ENCODE measurements at regions not wholly inside any gene's neighbourhood (a gene's known extent, or its start where the extent isn't known, plus 50 kb on each side); places are given as distances from the start of the nearest gene placed in this dataset.

DNA sequence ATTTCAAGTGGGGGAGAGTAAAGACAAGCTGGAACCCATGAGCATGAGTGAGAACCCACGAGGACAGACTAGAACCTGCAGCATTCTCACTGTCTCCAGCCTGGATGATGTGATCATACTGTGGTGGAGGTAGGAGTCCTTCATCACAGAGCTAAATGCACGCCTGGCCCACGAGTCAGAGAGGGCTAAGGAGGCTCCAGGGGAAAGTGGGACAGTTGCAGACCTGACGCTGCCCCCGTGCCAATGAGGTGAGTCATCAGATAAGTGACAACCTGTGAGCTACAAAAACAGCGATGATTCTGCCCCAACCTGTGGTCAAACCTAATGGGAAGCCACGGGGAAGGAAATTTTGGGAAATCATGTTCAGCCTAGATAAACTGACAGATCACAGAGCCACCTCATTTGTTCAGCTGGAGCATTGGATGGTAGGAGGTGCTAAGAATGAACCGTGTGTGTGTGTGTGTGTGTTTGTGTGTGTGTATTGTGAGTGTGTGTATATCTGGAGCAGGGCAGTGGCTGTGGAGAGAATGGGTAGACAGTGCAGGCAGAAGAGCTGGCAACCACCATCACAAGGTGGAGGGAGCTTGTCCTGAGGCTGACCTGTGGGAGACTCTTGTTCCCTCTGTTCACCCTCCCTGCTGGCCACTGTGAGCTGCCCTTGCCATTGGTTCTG lies 131.8 kb downstream of the UTP18 start (continued):
- TF ChIP-seq MIER1 (IDR thresholded peaks at IDR 0.05; ENCODE audit: low read depth), result no peak

GRCh38 chr17:51395621-51396020 lies 135.3 kb downstream of the UTP18 start:
- no peaks in the 10 kb centered on the region for H3K36me3 ChIP-seq (ENCODE audit: control insufficient read depth, insufficient read depth, low read length)
- H3K27me3 ChIP-seq (ENCODE audit: control insufficient read depth in 2 of 2, insufficient read depth in 2 of 2, low read length in 2 of 2), result peaks cover 4 to 27% of the 10 kb centered on the region in 2 experiments; a peak in 4 of 5 replicates
- TF ChIP-seq ZNF354B (CRISPR knock-in tag; IDR thresholded peaks at IDR 0.05), result no peak
- no peak for TF ChIP-seq CAMTA2 (CRISPR knock-in tag; conservative IDR thresholded peaks at IDR 0.05)
- TF ChIP-seq NCOA1 (IDR thresholded peaks at IDR 0.05; ENCODE audit: low read depth), result no peak
- no peak for TF ChIP-seq ZNF507 (tag; conservative IDR thresholded peaks at IDR 0.05)
- TF ChIP-seq PHF21A (IDR thresholded peaks at IDR 0.05; ENCODE audit: borderline replicate concordance, low read depth), result no peak
- no peak for TF ChIP-seq NUFIP1 (IDR thresholded peaks at IDR 0.05; ENCODE audit: partially characterized antibody)
- no peak for TF ChIP-seq BCOR (IDR thresholded peaks at IDR 0.05)
- TF ChIP-seq CTBP1 (IDR thresholded peaks at IDR 0.05; ENCODE audit: borderline replicate concordance), result no peak
- no peak for TF ChIP-seq KLF13 (tag; IDR thresholded peaks at IDR 0.05; ENCODE audit: borderline replicate concordance, low read depth)
- TF ChIP-seq, protein P1, sequence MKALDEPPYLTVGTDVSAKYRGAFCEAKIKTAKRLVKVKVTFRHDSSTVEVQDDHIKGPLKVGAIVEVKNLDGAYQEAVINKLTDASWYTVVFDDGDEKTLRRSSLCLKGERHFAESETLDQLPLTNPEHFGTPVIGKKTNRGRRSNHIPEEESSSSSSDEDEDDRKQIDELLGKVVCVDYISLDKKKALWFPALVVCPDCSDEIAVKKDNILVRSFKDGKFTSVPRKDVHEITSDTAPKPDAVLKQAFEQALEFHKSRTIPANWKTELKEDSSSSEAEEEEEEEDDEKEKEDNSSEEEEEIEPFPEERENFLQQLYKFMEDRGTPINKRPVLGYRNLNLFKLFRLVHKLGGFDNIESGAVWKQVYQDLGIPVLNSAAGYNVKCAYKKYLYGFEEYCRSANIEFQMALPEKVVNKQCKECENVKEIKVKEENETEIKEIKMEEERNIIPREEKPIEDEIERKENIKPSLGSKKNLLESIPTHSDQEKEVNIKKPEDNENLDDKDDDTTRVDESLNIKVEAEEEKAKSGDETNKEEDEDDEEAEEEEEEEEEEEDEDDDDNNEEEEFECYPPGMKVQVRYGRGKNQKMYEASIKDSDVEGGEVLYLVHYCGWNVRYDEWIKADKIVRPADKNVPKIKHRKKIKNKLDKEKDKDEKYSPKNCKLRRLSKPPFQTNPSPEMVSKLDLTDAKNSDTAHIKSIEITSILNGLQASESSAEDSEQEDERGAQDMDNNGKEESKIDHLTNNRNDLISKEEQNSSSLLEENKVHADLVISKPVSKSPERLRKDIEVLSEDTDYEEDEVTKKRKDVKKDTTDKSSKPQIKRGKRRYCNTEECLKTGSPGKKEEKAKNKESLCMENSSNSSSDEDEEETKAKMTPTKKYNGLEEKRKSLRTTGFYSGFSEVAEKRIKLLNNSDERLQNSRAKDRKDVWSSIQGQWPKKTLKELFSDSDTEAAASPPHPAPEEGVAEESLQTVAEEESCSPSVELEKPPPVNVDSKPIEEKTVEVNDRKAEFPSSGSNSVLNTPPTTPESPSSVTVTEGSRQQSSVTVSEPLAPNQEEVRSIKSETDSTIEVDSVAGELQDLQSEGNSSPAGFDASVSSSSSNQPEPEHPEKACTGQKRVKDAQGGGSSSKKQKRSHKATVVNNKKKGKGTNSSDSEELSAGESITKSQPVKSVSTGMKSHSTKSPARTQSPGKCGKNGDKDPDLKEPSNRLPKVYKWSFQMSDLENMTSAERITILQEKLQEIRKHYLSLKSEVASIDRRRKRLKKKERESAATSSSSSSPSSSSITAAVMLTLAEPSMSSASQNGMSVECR (CRISPR knock-in tag; IDR thresholded peaks at IDR 0.05), result no peak
- H3K79me2 ChIP-seq (ENCODE audit: control insufficient read depth, insufficient read depth, low read length), result no peaks in the 10 kb centered on the region
- no peak overlapping the region for H3K9ac ChIP-seq (ENCODE audit: insufficient read depth in 1 of 2, low read depth in 2 of 2, low read length in 2 of 2)
- no peak for DNase-seq (ENCODE audit: extremely low read depth in 1 of 4, low spot score in 3 of 4)
- CTCF ChIA-PET (ENCODE audit: low intra/inter-chr PET ratio), result no interaction called here
- in situ Hi-C loops (cut with MboI), result no loop called here
- intact Hi-C loops (cut with micrococcal nuclease), result no loop called here
- FAIRE-seq, result no peak
- WGBS (ENCODE audit: insufficient coverage, low coverage, missing lambda C conversion rate), result 0% methylated on average over 6 of the region's 6 CpGs
- no peak overlapping the region for H2AFZ ChIP-seq (ENCODE audit: low read depth, low read length)
- H3K9me3 ChIP-seq (replicated peaks; ENCODE audit: control insufficient read depth, insufficient read depth, low read depth, low read length), result no peaks in the 10 kb centered on the region
- H3K4me1 ChIP-seq (replicated peaks in 1 of 2; ENCODE audit: control insufficient read depth in 2 of 2, insufficient read depth in 2 of 2, low read length in 2 of 2), result no peaks in the 10 kb centered on the region; a peak in 1 of 5 replicates
- no peak overlapping the region for H3K27ac ChIP-seq (ENCODE audit: extremely low read depth, low read depth, low read length)
- H4K20me1 ChIP-seq (replicated peaks; ENCODE audit: control insufficient read depth, insufficient read depth, low read length), result no peaks in the 10 kb centered on the region
- H3K4me3 ChIP-seq, result no peak overlapping the region
- H3K4me2 ChIP-seq (ENCODE audit: insufficient read depth, low read length), result no peak overlapping the region
- POLR2A ChIA-PET, result no interaction called here
- BruUV-seq (replicated peaks), result no TSS peak
- no peak for ATAC-seq
- no peaks in the 10 kb centered on the region for H3K9me1 ChIP-seq (ENCODE audit: control insufficient read depth, insufficient read depth, low read length)
